Urinary bladder (tissue), 3 donors: ENCODE measurements at regions not wholly inside any gene's neighbourhood (a gene's known extent, or its start where the extent isn't known, plus 50 kb on each side); places are given as distances from the start of the nearest gene placed in this dataset.

Source experiments
- DNase-seq: peaks from one replicate; pipeline ENCODE4 v3.0.0-alpha.2; 2015; ENCODE audit errors: extremely low spot score
- H3K27ac ChIP-seq: one replicate; pipeline ENCODE4 v1.5.1; 2013; ENCODE audit warnings: low read depth, mild to moderate bottlenecking, moderate library complexity
- H3K36me3 ChIP-seq: one replicate; pipeline ENCODE4 v1.6.1; 2013; ENCODE audit warnings: mild to moderate bottlenecking, moderate library complexity; ENCODE audit not compliant: insufficient read depth
- H3K4me1 ChIP-seq: one replicate; pipeline ENCODE4 v1.6.1; 2013; ENCODE audit warnings: mild to moderate bottlenecking, moderate library complexity; ENCODE audit not compliant: insufficient read depth
- H3K4me3 ChIP-seq: one replicate; pipeline ENCODE4 v1.5.1; 2013; ENCODE audit warnings: low read depth, low read length
- WGBS: extraction: QIAGEN DNeasy Blood & Tissue Kit; methylation state at CpG from one replicate; pipeline ENCODE4 v1.1.7; 2013; 5-methylcytosine and 5-hydroxymethylcytosine counted together
- donor health status: healthy with polysubstance abuse.
- donor health status: healthy.

DNA sequence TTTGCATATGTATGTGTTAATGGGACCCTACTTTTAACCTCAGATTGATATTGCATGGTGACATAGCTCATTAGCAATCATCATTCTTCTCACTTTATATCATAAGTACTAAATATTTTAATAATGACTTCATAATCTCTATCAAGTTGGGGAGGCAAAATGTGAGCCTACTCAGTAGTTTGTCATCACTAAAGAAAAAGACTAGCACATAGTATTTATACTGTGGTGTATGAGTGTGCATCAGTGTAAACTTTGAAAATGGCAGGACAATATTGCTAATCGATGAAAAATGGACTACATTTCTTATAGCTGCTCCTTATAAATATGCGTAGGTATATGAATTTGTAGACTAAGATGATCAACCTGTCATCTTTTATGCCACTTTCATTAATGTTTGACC lies 624.5 kb upstream of the ROBO2 start:
- Histone ChIP-seq H3K36me3 (no peaks in the 10 kb centered on the region), H3K27ac (no peak overlapping the region), H3K4me1 (no peaks in the 10 kb centered on the region), H3K4me3 (no peak overlapping the region)
- WGBS: 80% methylated on average over 2 of the region's 2 CpGs
- no peak for DNase-seq

DNA sequence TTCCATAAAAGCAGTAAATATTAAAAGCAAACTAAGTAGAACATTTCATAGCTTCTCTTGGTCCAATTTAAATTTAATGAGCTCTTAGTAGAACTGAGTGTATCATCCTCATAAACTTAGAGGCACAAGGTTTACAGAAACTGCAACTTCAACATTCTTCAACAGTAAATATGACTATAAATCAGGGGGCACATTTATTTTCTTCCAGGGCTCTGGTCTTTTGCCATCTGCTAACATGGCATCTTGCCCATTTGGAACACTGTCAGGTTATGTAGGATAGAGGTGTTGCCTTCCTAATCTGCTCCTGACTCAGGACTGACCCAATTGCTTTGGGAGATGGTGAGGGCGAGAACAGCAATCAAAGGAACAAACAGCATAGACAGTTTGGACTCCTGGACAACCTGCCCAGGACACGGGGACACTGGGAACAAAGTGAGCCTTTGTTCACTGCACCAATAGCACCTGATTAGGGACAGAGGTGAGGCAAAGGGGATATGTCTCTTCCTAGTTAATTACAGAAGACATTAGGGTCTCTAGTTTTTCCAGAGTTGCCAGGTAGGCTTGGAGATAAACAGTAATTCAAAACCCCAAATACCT lies 610.2 kb upstream of the ROBO2 start:
- no peak for DNase-seq
- Histone ChIP-seq H3K4me3 (no peak overlapping the region), H3K4me1 (no peaks in the 10 kb centered on the region), H3K27ac (no peak overlapping the region), H3K36me3 (no peaks in the 10 kb centered on the region)
- 65% methylated on average over 2 of the region's 2 CpGs for WGBS

DNA sequence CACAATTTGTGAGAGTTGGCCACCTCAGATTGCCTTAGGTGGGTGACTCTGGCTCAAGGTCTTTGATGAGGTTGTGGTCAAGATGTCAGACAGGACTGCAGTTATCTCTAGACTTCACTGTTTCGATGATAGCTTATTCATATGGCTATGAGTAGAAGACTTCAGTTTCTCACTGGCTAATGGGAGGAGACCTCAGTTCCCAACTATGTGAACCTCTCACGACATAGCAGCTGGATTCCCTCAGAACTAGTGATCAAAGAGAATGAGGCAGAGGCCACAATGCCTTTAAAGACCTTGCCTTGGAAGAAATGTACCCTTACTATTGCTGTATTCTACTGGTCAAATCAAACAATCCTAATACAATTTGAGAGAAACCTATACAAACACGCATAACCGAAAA lies 607.5 kb upstream of the ROBO2 start:
- H3K27ac ChIP-seq: no peak overlapping the region
- H3K36me3 ChIP-seq: no peaks in the 10 kb centered on the region
- no peak for DNase-seq
- no peaks in the 10 kb centered on the region for H3K4me1 ChIP-seq
- no peak overlapping the region for H3K4me3 ChIP-seq
- WGBS: 66% methylated on average over 4 of the region's 4 CpGs

DNA sequence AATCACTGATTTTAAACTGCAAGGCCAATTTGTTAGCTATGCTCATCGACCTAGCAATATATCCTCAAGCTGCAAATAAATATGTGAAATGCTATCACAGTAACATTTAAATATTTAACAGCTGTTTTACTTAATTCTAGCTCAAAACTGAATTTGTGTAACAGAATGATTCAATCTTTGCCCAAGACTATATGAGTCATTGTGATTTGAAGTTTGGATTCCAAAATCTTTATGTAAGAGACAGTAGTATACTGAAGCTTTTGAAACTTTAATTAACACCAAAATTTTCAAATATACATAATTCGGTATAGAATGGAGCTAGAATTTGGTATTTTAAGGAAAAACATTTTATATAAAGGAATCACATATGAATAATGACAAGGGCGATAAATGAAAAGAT lies 603.0 kb upstream of the ROBO2 start:
- no peaks in the 10 kb centered on the region for H3K4me1 ChIP-seq
- WGBS: 67% methylated on average over 3 of the region's 3 CpGs
- no peak overlapping the region for H3K4me3 ChIP-seq
- no peaks in the 10 kb centered on the region for H3K36me3 ChIP-seq
- no peak overlapping the region for H3K27ac ChIP-seq
- DNase-seq: no peak

DNA sequence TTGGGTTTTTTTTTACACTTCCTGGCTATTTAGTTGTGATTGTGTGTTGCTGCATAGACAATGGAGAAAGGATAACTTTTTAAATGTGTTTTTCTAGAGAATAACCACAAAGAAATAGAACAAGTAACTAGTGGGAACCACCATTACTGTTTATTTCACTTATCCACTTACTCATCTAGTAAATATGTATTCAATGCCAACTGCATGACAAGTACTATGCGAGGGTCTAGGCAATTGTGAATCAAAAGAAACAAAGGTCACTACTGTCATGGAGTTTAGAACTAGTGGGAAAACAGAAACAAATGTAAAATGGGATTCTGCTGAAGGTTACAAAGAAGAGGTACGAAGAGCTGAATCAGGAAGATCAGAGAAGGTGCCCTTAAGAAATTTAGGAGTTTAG lies 600.9 kb upstream of the ROBO2 start:
- Histone ChIP-seq H3K4me3 (no peak overlapping the region), H3K4me1 (no peaks in the 10 kb centered on the region), H3K36me3 (no peaks in the 10 kb centered on the region), H3K27ac (no peak overlapping the region)
- 56% methylated on average over 1 of the region's 2 CpGs for WGBS
- no peak for DNase-seq

DNA sequence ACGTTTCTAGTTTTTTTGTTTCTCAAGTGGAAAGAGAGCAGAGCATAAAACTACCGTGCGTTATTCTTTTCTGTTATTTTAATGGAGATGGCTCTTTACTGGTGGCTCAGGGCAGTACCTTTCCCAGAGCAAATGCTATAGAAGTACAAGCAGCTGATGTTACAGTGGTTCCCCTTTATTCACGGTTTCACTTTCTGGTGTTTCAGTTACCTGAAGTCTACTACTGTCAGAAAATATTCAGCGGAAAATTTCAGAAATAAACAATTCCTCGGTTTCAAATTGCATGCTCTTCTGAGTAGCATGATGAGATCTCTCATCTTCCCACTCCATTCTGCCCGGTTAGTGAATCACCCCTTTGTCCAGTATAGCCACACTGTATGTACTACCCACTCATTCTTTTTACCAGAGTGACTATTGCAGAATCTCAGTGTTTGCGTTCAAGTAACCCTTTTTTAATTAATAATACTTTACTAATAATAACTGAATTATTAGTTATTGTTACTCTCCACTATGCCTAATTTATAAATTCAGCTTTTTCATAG lies 597.5 kb upstream of the ROBO2 start:
- no peaks in the 10 kb centered on the region for H3K4me1 ChIP-seq
- WGBS: 84% methylated on average over 8 of the region's 8 CpGs
- H3K4me3 ChIP-seq: no peak overlapping the region
- H3K36me3 ChIP-seq: no peaks in the 10 kb centered on the region
- DNase-seq: no peak
- no peak overlapping the region for H3K27ac ChIP-seq

DNA sequence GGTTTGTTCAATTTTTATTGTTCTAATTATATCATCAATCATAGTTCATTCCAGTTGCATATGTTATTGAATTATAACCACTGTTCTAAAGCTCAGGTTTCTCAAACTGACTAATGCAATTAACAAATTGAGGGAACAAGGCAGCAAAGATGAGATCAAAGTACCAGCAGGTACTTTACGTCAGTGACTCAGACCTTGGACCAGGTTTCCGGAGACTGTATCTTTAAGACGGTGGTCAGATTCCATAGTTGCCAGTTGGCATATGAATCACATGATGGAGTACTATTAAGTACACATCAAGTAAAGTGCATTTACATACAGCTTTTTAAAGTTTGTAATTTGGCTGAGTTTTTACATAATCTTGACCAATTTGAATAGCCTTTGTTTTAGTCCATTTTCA lies 583.6 kb upstream of the ROBO2 start:
- H3K4me3 ChIP-seq: no peak overlapping the region
- no peaks in the 10 kb centered on the region for H3K4me1 ChIP-seq
- WGBS: 95% methylated on average over 3 of the region's 3 CpGs
- H3K27ac ChIP-seq: no peak overlapping the region
- no peak for DNase-seq
- no peaks in the 10 kb centered on the region for H3K36me3 ChIP-seq

DNA sequence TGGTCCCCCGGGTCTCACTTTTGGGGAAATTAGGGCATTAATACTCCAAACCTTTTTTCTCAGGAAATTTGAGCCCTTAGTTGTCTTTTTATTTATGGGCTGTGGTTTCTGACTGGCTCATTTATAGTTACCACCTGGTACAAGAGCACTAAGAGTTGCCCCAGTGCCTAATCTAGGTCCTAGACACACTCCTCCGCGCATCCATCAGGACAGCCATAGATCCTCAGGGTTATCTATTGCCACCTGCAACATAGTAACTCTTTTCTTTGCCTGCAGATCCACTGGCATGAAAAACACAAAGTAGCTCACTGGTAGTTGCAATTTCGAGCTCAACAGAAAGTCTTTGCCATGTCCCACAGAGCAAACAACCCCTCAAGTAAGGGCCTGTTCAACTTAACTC lies 576.4 kb upstream of the ROBO2 start:
- Histone ChIP-seq H3K27ac (no peak overlapping the region), H3K4me3 (no peak overlapping the region), H3K36me3 (no peaks in the 10 kb centered on the region), H3K4me1 (no peaks in the 10 kb centered on the region)
- 90% methylated on average over 4 of the region's 4 CpGs for WGBS
- DNase-seq: no peak

DNA sequence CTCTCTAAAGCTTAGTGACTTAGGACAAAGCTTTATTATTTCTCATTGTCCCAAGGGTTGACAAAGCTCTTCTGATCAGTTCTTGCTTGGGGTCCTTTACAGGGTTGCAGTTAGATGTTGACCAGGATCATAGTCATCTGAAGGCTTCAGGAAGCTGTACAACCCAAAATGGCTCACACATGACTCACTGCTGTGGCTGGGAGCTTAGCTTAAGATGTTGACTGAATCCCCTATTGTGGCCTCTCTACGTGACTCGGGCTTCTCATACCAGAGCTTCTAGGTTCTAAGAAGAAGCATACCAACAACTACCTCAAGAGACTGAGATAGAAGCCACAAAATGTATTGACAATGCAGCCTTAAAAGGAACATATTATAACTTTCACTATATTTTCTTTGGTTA lies 569.6 kb upstream of the ROBO2 start:
- no peaks in the 10 kb centered on the region for H3K4me1 ChIP-seq
- H3K27ac ChIP-seq: no peak overlapping the region
- no peaks in the 10 kb centered on the region for H3K36me3 ChIP-seq
- no peak overlapping the region for H3K4me3 ChIP-seq
- 94% methylated on average over 2 of the region's 2 CpGs for WGBS
- DNase-seq: no peak

DNA sequence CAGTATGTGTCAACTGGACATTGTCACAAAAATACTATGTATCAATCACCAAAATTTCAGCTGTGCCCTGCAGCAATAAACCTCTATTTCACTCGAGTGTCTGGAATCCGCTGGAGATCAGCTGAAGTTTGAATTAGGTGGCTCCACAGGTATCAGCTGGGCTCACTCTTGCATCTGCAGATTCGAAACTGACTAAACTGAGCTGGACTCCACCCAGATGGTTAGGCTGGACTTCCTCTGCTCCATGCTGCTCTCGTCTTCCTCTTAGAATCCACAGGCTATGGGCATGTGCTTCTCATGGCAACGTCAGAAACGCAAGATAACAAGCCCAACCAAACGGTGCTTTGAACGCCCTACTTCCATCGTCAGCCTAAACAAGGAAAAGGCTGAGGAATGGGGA lies 565.3 kb upstream of the ROBO2 start:
- Histone ChIP-seq H3K27ac (no peak overlapping the region), H3K36me3 (no peaks in the 10 kb centered on the region), H3K4me3 (no peak overlapping the region), H3K4me1 (no peaks in the 10 kb centered on the region)
- 86% methylated on average over 9 of the region's 9 CpGs for WGBS
- no peak for DNase-seq

DNA sequence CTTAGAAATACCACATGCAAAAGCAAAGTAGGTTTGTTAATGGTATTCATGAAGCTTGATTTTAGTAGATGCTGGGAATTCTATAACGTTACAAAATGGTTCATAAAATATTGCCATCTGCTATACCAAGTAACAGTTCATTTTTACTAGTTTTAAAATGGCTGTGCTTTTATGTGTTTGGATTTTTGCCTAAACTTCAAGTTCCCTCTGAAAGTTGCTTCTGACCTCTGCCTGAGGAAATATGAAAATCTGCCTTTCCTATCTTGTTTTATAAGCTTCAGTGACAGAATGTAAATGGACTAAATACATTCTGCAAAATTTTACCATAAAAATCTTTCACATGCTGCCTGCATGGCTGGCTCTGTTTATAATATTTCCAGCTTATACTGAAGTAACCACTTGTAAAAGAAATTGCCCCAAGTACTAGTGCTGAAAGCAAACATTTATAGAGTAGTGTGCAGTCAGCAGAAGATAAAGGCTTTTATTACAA lies 560.7 kb upstream of the ROBO2 start:
- whole genome bisulfite sequencing: 22% methylated on average over 1 of the region's 1 CpG
- Histone ChIP-seq H3K36me3 (no peaks in the 10 kb centered on the region), H3K4me1 (no peaks in the 10 kb centered on the region), H3K27ac (no peak overlapping the region), H3K4me3 (no peak overlapping the region)
- peak; percentile 37 for DNase-seq

DNA sequence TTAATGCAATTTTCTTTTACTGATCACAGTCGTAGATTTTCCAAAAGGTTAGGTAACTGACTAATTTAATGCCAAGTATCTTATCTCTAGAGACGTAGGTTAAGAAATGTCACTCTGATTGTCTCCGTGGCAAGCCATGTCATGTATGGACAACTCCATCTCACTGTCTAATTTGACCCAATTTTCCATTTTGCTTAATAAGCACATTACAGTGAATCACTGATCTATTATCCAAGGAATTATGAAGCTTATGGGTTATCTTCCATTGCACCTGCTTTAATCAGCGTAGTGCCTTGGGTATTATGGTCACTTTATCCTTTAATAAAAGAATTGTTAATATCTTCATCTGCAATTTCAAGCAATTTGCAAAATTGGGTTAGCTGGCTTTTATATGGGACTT lies 557.4 kb upstream of the ROBO2 start:
- Histone ChIP-seq H3K27ac (no peak overlapping the region), H3K4me3 (no peak overlapping the region), H3K4me1 (no peaks in the 10 kb centered on the region), H3K36me3 (no peaks in the 10 kb centered on the region)
- WGBS: 87% methylated on average over 4 of the region's 4 CpGs
- no peak for DNase-seq

DNA sequence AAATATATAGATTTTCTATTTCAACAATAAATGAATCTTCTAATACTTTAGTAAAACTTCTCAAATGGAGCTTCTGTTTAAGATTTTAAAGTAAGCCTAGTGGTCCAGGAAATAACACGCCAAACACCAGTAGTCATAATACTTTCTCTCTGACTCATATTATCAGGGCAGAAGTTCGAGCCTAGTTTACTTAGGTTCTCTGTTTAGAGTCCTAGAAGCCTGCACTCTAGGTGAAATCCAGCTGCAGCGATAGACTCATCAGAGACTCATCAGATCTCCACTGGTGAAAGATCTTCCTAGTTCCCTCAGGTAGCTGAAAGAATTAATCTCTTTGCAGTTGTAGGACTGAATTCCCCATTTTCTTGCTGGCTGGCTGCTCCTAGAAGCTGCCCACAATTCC lies 552.5 kb upstream of the ROBO2 start:
- 83% methylated on average over 3 of the region's 3 CpGs for WGBS
- Histone ChIP-seq H3K4me1 (no peaks in the 10 kb centered on the region), H3K36me3 (no peaks in the 10 kb centered on the region), H3K27ac (no peak overlapping the region), H3K4me3 (no peak overlapping the region)
- DNase-seq: no peak

DNA sequence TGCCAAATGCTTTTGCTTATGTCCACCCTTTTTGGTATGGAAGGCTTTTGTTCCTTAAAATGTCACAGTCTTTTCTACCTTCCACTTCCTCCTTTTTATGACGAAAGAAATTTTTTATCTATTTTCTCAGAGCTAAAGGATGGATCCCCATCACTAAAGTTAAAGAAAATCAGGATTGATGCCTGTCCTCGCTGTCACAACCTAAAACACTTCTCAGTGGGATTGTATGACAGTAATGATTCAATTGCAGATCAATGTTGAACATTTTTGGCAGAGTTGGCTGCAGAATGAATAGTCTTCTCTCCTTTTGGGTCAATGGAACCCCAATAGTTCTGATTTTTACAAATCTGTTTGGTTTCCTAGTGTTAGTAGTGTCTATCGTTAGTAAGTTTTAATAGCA lies 549.8 kb upstream of the ROBO2 start:
- Histone ChIP-seq H3K36me3 (no peaks in the 10 kb centered on the region), H3K4me1 (no peaks in the 10 kb centered on the region), H3K27ac (no peak overlapping the region), H3K4me3 (no peak overlapping the region)
- WGBS: 84% methylated on average over 3 of the region's 3 CpGs
- DNase-seq: no peak

DNA sequence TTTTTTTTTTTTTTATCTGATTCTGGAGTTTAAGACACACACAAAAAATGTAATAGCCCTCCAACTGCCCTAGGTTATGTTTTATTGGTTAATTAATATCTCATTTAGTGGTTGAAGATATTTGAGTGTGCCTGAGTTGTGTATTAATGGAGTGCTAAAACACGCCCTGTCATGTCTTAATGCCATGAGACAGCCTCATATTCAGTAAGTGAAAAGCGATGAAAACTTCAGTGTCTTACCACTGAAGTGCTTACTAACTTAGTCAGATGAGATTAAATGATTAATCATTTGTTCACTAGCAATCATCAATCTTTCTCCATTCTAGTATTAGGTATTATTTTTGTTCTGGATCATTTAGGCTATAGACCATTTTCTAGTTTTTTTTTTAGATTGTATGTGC lies 544.7 kb upstream of the ROBO2 start:
- Histone ChIP-seq H3K27ac (no peak overlapping the region), H3K4me1 (no peaks in the 10 kb centered on the region), H3K4me3 (no peak overlapping the region), H3K36me3 (no peaks in the 10 kb centered on the region)
- 87% methylated on average over 2 of the region's 2 CpGs for WGBS
- no peak for DNase-seq
